ENCODE measurements at regions not wholly inside any gene's neighbourhood (a gene's known extent, or its start where the extent isn't known, plus 50 kb on each side); places are given as distances from the start of the nearest gene placed in this dataset.

GRCh38 chr2:2779727-2780126 lies 448.7 kb upstream of the MYT1L start:
- TF ChIP-seq POLR2A (IDR thresholded peaks at IDR 0.05) = no peak
- TF ChIP-seq, protein P1, sequence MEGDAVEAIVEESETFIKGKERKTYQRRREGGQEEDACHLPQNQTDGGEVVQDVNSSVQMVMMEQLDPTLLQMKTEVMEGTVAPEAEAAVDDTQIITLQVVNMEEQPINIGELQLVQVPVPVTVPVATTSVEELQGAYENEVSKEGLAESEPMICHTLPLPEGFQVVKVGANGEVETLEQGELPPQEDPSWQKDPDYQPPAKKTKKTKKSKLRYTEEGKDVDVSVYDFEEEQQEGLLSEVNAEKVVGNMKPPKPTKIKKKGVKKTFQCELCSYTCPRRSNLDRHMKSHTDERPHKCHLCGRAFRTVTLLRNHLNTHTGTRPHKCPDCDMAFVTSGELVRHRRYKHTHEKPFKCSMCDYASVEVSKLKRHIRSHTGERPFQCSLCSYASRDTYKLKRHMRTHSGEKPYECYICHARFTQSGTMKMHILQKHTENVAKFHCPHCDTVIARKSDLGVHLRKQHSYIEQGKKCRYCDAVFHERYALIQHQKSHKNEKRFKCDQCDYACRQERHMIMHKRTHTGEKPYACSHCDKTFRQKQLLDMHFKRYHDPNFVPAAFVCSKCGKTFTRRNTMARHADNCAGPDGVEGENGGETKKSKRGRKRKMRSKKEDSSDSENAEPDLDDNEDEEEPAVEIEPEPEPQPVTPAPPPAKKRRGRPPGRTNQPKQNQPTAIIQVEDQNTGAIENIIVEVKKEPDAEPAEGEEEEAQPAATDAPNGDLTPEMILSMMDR (IDR thresholded peaks at IDR 0.05) = no peak
- TF ChIP-seq POLR2AphosphoS5 (IDR thresholded peaks at IDR 0.05) = no peak
